H54 (cell line): ENCODE measurements at regions not wholly inside any gene's neighbourhood (a gene's known extent, or its start where the extent isn't known, plus 50 kb on each side); places are given as distances from the start of the nearest gene placed in this dataset.

Experiments
- DNase-seq: peaks from one replicate; pipeline ENCODE4 v3.0.0; 2011; ENCODE audit warnings: low spot score, mixed read lengths; ENCODE audit not compliant: insufficient read length
- FAIRE-seq: peaks from 3 replicates; lab custom pipeline; 2011; peaks lifted over from hg19 to GRCh38; lab: Jason Lieb, UNC
- POLR2A ChIP-seq: IDR thresholded peaks from 2 replicates; pipeline ENCODE4 v1.6.1; 2011; ENCODE audit warnings: low read depth, mild to moderate bottlenecking, low read length

GRCh38 chr9:86754581-86755560 is 192.4 kb downstream of the GAS1 start:
- peak; percentile 11 for FAIRE-seq
- no peak for DNase-seq
- no peak for TF ChIP-seq POLR2A

GRCh38 chr9:86753836-86754235 is 193.5 kb downstream of the GAS1 start:
- no peak for TF ChIP-seq POLR2A
- no peak for FAIRE-seq
- DNase-seq: no peak

- no peak for TF ChIP-seq POLR2A
- FAIRE-seq: no peak
Observed at GRCh38 chr9:86752733-86753132, 194.6 kb downstream of the GAS1 start.

DNA sequence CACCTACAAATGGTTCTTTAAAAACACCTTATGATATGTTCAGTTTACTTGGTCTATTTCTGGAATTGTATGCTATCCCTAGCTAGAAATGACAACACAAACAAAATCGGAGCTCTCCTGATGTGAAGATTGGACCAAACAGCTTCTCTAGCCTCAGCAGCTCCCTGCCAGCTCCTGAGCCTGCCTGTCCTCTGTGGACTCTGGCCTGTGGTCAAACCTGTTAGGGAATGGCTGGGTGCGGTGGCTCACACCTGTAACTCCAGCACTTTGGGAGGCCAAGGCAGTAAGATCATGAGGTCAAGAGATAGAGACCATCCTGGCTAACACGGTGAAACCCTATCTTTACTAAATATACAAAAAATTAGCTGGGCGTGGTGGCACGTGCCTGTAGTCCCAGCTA is 195.3 kb downstream of the GAS1 start:
- TF ChIP-seq POLR2A: no peak
- DNase-seq (no peak), FAIRE-seq (no peak)

More at GRCh38 chr9:86752733-86753132, 194.6 kb downstream of the GAS1 start:
- DNase-seq: no peak

DNA sequence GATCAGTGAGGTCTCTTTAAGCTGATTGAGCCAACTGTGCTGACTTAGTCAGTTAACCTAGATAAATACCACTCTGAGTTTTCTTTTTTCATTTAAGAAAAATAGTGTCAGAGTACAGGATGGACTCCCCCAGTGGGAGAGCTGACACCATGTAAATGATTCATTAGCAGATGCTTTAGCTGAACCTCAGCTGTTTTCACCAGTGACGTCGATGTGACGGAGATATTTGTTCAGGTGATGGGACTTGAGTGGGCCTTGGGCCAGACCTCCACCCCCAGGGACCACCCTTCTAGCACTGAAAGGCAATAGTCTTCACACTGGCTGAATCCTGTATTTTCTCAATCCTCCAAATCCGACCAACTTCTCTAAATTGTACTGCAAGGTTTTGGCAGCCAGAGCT is 196.1 kb downstream of the GAS1 start:
- no peak for FAIRE-seq
- no peak for DNase-seq
- no peak for TF ChIP-seq POLR2A

GRCh38 chr9:86749894-86750255 is 197.4 kb downstream of the GAS1 start:
- TF ChIP-seq POLR2A: no peak
- DNase-seq (no peak), FAIRE-seq (peak; percentile 78)

DNA sequence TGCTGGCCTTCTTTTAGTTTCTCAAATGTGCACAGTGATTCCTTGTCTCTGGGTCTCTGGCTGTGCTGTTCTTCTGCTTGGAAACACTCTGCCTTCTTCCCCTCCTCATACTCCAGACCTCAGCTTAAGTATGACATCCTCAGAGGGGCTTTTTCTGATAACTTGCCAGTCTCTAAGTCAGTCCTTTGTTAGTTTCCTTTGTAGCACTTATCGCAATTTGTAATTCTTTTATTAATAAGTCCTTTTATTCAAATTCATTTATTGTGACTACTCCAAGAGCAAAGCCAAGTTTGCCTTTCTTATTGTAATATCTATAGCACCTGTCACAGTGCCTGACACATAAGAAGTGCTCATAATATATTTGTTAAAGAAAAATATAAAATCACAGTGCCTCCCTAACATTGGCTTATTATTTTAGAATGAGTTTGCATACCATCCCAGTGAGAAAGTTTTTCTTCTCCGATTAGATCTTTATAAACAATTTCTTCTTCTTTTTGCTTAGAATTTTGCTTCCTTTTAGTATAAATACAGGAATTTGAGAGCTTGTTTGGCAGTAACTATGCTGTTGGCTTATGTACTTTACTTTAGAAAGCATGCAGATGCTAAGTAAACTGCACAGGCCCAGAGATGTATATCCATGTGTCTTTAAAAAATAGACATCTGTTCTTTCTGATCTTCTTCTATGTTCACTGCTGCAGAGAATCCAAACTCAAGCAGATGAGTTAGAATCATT is 198.0 kb downstream of the GAS1 start:
- FAIRE-seq (no peak), DNase-seq (no peak)
- no peak for TF ChIP-seq POLR2A

- DNase-seq: no peak
- no peak for FAIRE-seq
- TF ChIP-seq POLR2A: no peak
Observed at GRCh38 chr9:86747711-86748110, 199.6 kb downstream of the GAS1 start.

- FAIRE-seq (peak; percentile 98), DNase-seq (peak; percentile 70)
- TF ChIP-seq POLR2A: no peak
Observed at GRCh38 chr9:86741311-86742208, 205.7 kb downstream of the GAS1 start.

DNA sequence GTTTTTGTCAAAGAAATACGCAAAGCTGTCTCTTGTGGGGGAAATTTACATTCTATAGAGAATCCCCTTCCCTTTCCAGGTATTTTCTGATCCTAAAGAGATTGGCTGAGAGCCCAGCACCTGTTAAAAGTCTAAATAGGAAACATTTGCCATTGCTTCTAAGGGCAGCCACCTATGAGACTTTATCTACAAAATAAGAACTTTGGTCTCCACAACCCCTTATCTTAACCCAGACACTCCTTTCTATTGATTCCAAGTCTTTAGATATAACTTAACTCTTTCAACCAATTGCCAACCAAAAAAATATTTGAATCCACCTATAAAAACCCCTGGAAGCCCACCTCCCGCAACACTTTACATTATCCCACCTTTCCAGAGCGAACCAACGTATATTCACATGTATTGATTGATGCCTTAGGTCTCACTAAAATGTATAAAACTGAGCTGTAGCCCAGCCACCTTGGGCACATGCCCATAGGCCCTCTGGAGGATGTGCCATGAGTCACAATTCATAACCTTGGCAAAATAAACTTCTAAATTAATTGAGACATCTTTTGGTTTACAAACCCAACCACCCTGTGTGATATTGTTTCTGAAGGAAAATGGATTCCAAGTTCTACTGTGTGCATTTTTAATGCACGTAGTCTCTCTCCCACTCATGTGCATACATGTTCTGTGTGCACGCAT is 211.4 kb downstream of the GAS1 start:
- no peak for DNase-seq
- FAIRE-seq: no peak
- TF ChIP-seq POLR2A: no peak

- DNase-seq (peak; percentile 42), FAIRE-seq (peak; percentile 94)
- TF ChIP-seq POLR2A: no peak
Observed at GRCh38 chr9:86734771-86735170, 212.5 kb downstream of the GAS1 start.

GRCh38 chr9:86733929-86734328 is 213.4 kb downstream of the GAS1 start:
- DNase-seq (no peak), FAIRE-seq (no peak)
- no peak for TF ChIP-seq POLR2A
